H7 (cell line): ENCODE measurements at regions not wholly inside any gene's neighbourhood (a gene's known extent, or its start where the extent isn't known, plus 50 kb on each side); places are given as distances from the start of the nearest gene placed in this dataset.

ENCODE experiments used
- DNase-seq: peaks from one replicate; pipeline ENCODE4 v3.0.0; 2012
- H3K27me3 ChIP-seq: 2 replicates; pipeline ENCODE4 v1.6.0; 2011; ENCODE audit warnings: mild to moderate bottlenecking, low read length; ENCODE audit not compliant: control insufficient read depth, insufficient read depth
- H3K36me3 ChIP-seq: replicated peaks from 2 replicates; pipeline ENCODE4 v1.5.1; 2011; ENCODE audit warnings: low read length; ENCODE audit not compliant: control insufficient read depth, insufficient read depth
- H3K4me3 ChIP-seq: 2 replicates; pipeline ENCODE4 v1.5.1; 2011; ENCODE audit warnings: low read depth, mild to moderate bottlenecking, control low read depth, low read length, moderate library complexity; ENCODE audit not compliant: insufficient read depth

DNA sequence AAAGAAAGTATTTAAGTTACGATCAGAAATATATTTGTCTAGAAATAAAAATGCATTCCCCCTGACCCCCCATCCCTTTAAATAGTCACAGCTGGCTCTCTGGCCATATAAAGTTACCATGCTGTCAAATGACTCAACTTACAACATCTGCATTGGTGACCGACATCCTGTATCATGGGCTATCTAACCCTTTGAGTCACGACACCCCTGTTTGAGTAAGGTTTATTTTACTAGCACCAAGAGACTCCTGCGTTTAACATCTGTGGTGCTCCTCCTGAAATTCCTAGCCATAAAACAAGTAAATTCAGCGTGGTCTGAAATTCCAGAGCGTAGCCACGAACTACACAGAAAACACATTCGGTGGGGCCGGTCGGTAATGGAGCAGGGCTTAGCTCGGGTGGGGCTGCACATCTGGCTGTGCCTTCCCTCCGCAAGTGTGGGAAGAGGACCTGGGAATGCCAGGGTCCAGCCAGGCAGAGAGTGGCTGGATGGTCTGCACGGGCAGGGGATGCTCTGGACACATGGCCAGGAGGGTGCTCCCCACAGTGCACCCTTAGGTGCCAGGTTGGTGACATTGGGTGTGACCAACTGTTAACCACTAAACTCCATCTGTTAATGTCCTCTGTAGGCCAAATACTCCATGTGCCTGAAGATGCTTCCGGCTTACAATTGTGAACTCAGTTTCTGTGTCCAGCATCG lies 53.0 kb upstream of the CLDN14 start:
- Histone ChIP-seq H3K36me3 (no peaks in the 10 kb centered on the region), H3K4me3 (no peak overlapping the region), H3K27me3 (no peaks in the 10 kb centered on the region)
- DNase-seq, result no peak

DNA sequence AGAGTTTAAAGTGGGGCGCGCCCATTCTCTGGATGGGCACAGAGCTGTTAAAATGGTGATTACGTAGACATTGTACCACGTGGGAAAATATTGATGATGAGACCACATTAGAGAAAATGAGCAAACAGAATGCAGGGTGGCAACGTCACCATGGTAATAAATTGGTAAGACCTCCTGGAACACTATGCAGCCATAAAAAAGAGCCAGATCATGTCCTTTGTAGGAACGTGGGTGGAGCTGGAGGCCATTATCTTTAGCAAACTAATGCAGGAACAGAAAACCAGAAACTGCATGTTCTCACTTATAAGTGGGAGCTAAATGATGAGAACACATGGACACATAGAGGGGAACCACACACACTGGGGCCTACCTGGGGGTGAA lies 53.5 kb upstream of the CLDN14 start:
- Histone ChIP-seq H3K4me3 (no peak overlapping the region), H3K36me3 (no peaks in the 10 kb centered on the region), H3K27me3 (no peaks in the 10 kb centered on the region)
- no peak for DNase-seq

DNA sequence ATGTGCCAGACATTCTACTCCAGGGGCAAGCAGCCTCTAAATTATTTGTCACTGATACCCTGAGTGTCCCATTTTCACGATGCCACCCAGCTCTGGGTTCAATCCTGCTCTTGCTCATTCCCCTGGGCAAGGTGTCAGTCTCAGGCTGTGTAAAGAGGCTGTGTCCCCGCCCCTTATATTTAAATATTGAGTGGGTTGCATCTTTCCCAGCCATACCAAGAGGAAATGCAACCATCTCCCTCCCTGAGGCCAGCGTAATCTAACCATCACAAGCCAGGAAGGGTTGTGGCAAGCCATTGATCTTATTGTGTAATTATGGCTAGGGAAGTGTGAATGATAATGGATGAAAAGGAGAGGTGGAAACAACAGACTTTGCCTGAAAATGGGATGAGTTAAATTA lies 54.7 kb upstream of the CLDN14 start:
- Histone ChIP-seq H3K4me3 (no peak overlapping the region), H3K36me3 (no peaks in the 10 kb centered on the region), H3K27me3 (no peaks in the 10 kb centered on the region)
- peak; percentile 43 for DNase-seq

- no peaks in the 10 kb centered on the region for H3K27me3 ChIP-seq
- H3K36me3 ChIP-seq, result no peaks in the 10 kb centered on the region
- DNase-seq, result no peak
- no peak overlapping the region for H3K4me3 ChIP-seq
Observed at GRCh38 chr21:36535618-36536241, 55.8 kb upstream of the CLDN14 start.

DNA sequence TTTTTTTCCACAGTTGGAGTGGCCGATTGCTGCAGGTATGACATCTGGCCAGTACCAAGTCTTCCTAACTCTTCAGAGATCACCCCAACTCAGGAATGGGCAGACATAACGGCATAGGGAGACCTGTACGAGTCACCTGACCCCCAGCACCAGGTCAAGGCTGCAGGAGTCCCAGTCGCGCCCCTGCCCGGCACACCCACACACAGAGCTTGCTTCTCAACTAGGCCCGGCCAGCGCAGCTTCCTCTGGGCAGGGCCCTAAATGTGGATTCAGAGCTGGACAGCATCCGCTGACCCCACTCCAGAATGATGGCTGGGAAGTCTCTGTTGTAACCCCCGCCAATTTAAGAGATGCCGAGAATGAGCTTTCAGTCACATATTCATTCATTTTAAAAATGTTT lies 58.8 kb upstream of the CLDN14 start:
- Histone ChIP-seq H3K36me3 (no peaks in the 10 kb centered on the region), H3K4me3 (no peak overlapping the region), H3K27me3 (0 out of 2 replicates have a peak, but pooled peaks cover 1% of the 10 kb centered on the region)
- DNase-seq, result no peak

DNA sequence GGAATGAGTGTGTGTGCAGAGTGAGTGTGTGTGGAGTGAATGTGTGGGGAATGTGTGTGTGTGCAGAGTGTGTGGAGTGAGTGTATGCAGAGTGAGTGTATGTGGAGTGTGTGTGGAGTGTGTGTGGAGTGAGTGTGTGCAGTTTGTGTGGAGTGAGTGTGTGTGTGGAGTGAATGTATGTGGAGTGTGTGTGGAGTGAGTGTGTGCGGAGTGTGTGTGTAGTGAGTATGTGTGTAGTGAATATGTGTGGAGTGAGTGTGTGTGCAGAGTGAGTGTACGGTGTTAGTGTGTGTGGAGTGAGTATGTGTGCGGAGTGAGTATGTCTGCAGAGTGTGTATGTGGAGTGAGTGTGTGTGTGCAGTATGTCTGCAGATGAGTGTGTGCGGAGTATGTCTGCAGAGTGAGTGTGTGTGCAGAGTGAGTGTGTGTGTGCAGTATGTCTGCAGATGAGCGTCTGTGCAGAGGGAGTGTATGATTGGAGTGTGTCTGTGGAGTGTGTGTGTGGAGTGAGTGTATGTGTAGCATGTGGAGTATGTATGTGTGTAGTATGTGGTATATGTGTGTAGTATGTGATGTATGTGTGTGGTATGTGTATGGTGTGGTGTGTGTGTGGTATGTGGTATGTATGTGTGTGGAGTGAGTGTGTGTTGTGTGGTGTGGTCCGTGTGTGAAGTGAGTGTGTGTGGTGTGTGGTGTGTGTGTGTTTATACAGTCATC lies 59.7 kb upstream of the CLDN14 start:
- H3K36me3 ChIP-seq, result no peaks in the 10 kb centered on the region
- H3K4me3 ChIP-seq, result no peak overlapping the region
- 0 out of 2 replicates have a peak, but pooled peaks cover 1% of the 10 kb centered on the region for H3K27me3 ChIP-seq
- DNase-seq, result no peak

DNA sequence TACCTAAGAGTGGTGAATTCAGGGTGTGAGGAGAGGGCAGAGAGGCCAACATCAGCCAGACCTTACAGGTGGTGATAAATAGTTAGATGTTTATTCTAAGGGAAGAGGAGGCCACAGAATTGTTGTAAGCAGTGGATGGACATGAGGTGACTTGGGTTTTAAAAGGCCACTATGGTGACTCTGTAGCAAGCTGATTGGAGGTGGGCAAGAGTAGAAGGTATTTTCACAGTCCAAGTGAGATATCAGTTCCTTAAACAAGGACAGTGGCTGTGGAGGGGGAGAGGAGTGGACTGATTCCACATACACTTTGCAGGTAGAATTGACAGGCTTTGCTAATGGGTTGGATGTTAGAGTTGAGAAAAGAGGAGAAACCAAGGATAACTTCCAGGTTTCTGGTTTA lies 60.8 kb upstream of the CLDN14 start:
- 0 out of 2 replicates have a peak, but pooled peaks cover 1% of the 10 kb centered on the region for H3K27me3 ChIP-seq
- no peak overlapping the region for H3K4me3 ChIP-seq
- H3K36me3 ChIP-seq, result no peaks in the 10 kb centered on the region
- no peak for DNase-seq

GRCh38 chr21:36541721-36542139 lies 61.8 kb upstream of the CLDN14 start:
- DNase-seq, result no peak
- Histone ChIP-seq H3K4me3 (no peak overlapping the region), H3K36me3 (no peaks in the 10 kb centered on the region), H3K27me3 (0 out of 2 replicates have a peak, but pooled peaks cover 1% of the 10 kb centered on the region)

- Histone ChIP-seq H3K4me3 (peak overlapping the region; percentile 2; the same call in 1 of the 2 replicates), H3K36me3 (no peaks in the 10 kb centered on the region), H3K27me3 (0 out of 2 replicates have a peak, but pooled peaks cover 1% of the 10 kb centered on the region)
- DNase-seq, result peak; percentile 90
Observed at GRCh38 chr21:36542312-36543101, 62.6 kb upstream of the CLDN14 start.

DNA sequence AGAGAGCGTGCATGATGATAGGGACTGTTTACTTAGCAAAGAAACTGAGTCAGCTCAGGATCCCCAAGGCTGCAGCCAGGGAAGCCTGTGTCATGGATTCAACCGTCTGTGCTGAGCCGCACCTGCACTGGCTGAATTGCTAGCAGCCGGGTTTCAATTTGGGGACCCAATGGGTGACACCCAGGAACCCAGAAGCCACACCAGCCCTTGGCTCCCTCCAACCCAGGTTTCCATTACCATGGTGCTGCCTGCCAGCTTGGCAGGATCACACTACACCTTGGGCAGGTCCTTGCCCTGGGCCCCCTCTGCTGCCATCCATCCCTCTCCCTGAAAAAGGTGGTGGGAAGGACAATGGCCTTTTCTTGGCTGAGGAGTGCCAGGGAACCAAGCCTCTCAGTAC lies 64.0 kb upstream of the CLDN14 start:
- no peaks in the 10 kb centered on the region for H3K36me3 ChIP-seq
- no peak overlapping the region for H3K4me3 ChIP-seq
- H3K27me3 ChIP-seq, result 0 out of 2 replicates have a peak, but pooled peaks cover 1% of the 10 kb centered on the region
- DNase-seq, result no peak

- Histone ChIP-seq H3K27me3 (0 out of 2 replicates have a peak, but pooled peaks cover 1% of the 10 kb centered on the region), H3K4me3 (no peak overlapping the region), H3K36me3 (no peaks in the 10 kb centered on the region)
- DNase-seq, result no peak
Observed at GRCh38 chr21:36544545-36544944, 64.6 kb upstream of the CLDN14 start.

DNA sequence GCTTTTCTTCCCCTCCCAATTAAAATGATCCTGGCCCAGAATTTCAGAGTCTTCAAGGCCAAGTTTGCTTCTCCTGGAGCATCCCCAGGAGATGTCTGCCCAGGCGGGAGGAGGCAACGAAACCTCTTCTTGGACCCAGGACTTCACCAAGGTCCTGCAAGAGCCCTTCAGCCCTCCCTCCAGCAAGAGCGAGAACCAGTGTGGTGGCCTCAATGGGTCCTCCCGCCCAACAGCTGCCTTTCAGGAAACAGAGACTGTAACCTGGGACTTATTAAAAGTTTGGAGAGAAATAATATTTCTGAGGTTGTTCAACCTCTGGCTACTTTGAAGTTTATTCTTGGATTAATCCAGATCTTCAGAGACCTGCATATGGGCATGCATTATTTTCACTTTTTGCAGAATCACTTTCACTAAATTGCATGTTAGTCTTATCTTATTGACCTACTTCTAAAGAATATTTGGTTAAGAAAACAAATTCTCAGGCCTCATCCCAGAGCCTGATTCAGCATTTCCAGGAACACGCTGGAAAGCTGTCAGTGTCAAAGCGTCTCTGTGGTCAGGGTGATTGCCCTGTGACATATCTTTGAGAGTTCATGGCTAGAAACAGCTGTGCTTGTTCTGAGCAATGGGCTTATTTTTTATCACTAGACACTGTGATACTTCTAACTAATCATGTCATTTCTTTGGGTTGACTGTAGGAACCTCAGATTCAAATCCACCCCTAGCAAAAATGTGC lies 66.0 kb upstream of the CLDN14 start:
- Histone ChIP-seq H3K36me3 (no peaks in the 10 kb centered on the region), H3K27me3 (0 out of 2 replicates have a peak, but pooled peaks cover 1% of the 10 kb centered on the region), H3K4me3 (no peak overlapping the region)
- DNase-seq, result no peak

- no peak for DNase-seq
- Histone ChIP-seq H3K4me3 (no peak overlapping the region), H3K36me3 (no peaks in the 10 kb centered on the region), H3K27me3 (no peaks in the 10 kb centered on the region)
Observed at GRCh38 chr21:36547464-36547863, 67.5 kb upstream of the CLDN14 start.

- Histone ChIP-seq H3K27me3 (no peaks in the 10 kb centered on the region; the same call in 1 of the 2 replicates), H3K4me3 (no peak overlapping the region), H3K36me3 (no peaks in the 10 kb centered on the region)
- no peak for DNase-seq
Observed at GRCh38 chr21:36548866-36549265, 68.9 kb upstream of the CLDN14 start.
